Progenitor cell of endocrine pancreas (in vitro differentiated cells): ENCODE measurements at regions not wholly inside any gene's neighbourhood (a gene's known extent, or its start where the extent isn't known, plus 50 kb on each side); places are given as distances from the start of the nearest gene placed in this dataset.

Experiments
- DNase-seq: peaks from one replicate; pipeline ENCODE4 v3.0.0; 2021; ENCODE audit warnings: low spot score; ENCODE audit not compliant: unreplicated experiment
- H3K27ac Mint-ChIP-seq: 2 replicates; pipeline ENCODE4 v1.8.0; 2021; ENCODE audit warnings: mild to moderate bottlenecking, moderate library complexity, mixed read lengths
- H3K27me3 Mint-ChIP-seq: 2 replicates; pipeline ENCODE4 v1.8.0; 2021; ENCODE audit warnings: mixed read lengths
- H3K36me3 Mint-ChIP-seq: 2 replicates; pipeline ENCODE4 v1.8.0; 2022; ENCODE audit warnings: mixed read lengths; ENCODE audit not compliant: insufficient read depth
- H3K4me1 Mint-ChIP-seq: 2 replicates; pipeline ENCODE4 v1.8.0; 2021; ENCODE audit warnings: low read depth, mixed read lengths
- H3K4me3 Mint-ChIP-seq: 2 replicates; pipeline ENCODE4 v1.8.0; 2021; ENCODE audit warnings: low read depth, mild to moderate bottlenecking, moderate library complexity, mixed read lengths
- H3K9me3 Mint-ChIP-seq: 2 replicates; pipeline ENCODE4 v1.8.0; 2021; ENCODE audit warnings: low read depth, mixed read lengths
- TF ChIP-seq, protein P1 (sequence below): fragments of 200-600 bp; sonication (generic); IDR thresholded peaks from one replicate; pipeline ENCODE4 v1.5.0; 2021; ENCODE audit warnings: antibody characterized with exemption, mild to moderate bottlenecking; ENCODE audit not compliant: unreplicated experiment

DNA sequence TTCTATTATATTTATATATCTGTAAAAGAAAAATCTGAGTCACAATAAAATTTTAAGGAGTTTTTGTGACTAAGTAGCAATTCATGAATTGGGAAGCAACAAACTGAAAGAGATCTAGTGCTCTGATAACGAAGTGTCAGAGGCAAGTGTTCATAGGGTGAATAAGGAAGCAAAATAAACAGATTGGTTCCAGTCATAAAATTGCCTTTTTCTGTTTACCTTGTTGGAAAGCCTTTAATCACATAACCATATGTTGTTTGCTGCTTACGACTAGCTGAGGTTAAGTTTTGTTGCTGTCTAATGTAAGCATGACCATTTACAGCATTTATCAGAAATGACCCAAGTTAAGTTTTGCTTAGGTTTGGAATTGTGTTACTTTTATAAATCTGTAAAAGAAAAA lies 358.9 kb downstream of the ARL6IP6 start:
- H3K4me1 Mint-ChIP-seq = no peaks in the 10 kb centered on the region
- TF ChIP-seq, protein P1, sequence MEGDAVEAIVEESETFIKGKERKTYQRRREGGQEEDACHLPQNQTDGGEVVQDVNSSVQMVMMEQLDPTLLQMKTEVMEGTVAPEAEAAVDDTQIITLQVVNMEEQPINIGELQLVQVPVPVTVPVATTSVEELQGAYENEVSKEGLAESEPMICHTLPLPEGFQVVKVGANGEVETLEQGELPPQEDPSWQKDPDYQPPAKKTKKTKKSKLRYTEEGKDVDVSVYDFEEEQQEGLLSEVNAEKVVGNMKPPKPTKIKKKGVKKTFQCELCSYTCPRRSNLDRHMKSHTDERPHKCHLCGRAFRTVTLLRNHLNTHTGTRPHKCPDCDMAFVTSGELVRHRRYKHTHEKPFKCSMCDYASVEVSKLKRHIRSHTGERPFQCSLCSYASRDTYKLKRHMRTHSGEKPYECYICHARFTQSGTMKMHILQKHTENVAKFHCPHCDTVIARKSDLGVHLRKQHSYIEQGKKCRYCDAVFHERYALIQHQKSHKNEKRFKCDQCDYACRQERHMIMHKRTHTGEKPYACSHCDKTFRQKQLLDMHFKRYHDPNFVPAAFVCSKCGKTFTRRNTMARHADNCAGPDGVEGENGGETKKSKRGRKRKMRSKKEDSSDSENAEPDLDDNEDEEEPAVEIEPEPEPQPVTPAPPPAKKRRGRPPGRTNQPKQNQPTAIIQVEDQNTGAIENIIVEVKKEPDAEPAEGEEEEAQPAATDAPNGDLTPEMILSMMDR = no peak
- no peak overlapping the region for H3K4me3 Mint-ChIP-seq
- H3K27ac Mint-ChIP-seq = no peak overlapping the region
- H3K27me3 Mint-ChIP-seq = no peaks in the 10 kb centered on the region
- H3K36me3 Mint-ChIP-seq = no peaks in the 10 kb centered on the region
- no peak for DNase-seq
- no peaks in the 10 kb centered on the region for H3K9me3 Mint-ChIP-seq

DNA sequence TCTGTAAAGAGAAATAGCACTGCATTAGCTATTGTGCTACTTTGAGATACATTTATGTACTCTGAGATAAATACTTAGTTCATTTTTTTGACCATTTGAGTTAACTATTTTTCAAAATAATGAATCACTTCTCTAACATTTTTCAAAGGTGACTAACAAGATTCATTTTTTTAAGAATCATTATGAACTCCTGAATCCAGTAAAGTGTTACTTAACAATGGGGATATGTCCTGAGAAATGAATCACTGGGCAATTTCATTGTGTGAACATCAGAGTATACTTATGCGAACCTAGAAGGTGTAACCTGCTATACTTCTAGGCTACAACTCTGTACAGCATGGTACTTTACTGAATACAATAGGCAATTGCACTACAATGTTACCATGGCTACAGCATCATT lies 355.8 kb downstream of the ARL6IP6 start:
- H3K27ac Mint-ChIP-seq = no peak overlapping the region
- TF ChIP-seq, protein P1 = no peak
- H3K4me1 Mint-ChIP-seq = peaks cover 2% of the 10 kb centered on the region
- no peak overlapping the region for H3K4me3 Mint-ChIP-seq
- DNase-seq = no peak
- H3K9me3 Mint-ChIP-seq = no peaks in the 10 kb centered on the region
- no peaks in the 10 kb centered on the region for H3K27me3 Mint-ChIP-seq
- H3K36me3 Mint-ChIP-seq = no peaks in the 10 kb centered on the region

DNA sequence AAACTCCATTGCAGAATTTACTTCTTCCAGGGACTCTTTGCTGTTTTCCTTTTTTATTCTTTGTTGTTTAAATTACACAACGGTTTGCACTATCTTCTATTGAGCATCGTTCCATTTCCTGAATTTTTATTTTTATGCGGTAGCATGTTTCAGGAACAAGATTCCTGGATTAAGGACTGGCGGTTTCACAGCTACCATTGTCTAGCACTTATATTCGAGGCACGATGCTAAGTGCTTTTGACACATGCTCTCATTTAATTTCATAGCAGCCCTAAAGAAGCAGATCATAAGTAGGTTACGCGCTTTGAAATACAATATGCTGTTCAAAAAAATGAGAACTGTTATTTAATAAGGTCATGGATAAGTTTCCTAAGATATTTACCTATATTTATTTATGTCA lies 354.4 kb downstream of the ARL6IP6 start:
- peaks cover 2% of the 10 kb centered on the region for H3K4me1 Mint-ChIP-seq
- no peaks in the 10 kb centered on the region for H3K27me3 Mint-ChIP-seq
- TF ChIP-seq, protein P1 = no peak
- H3K36me3 Mint-ChIP-seq = no peaks in the 10 kb centered on the region
- no peak for DNase-seq
- H3K9me3 Mint-ChIP-seq = no peaks in the 10 kb centered on the region
- no peak overlapping the region for H3K4me3 Mint-ChIP-seq
- H3K27ac Mint-ChIP-seq = no peak overlapping the region

DNA sequence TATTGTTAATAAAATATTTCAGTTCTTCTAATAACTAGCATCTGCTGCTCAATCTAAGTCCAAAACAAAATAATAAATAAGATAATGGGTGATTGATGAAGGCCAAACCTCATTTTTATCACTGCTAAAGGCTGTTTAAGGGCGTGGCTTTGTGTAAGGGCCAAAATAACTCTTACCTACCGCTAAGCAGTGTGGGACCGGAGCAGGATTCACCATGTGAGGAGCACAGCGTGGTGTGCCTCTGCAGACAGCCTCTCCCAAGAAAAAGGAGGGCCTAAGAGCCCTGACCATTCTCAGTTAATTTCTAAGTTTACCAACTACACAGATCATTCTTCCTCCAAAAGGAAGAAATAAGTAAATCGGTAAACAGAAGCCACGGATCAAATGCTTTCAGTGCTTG lies 353.7 kb downstream of the ARL6IP6 start:
- TF ChIP-seq, protein P1 = no peak
- no peak overlapping the region for H3K4me3 Mint-ChIP-seq
- H3K36me3 Mint-ChIP-seq = no peaks in the 10 kb centered on the region
- peaks cover 2% of the 10 kb centered on the region for H3K4me1 Mint-ChIP-seq
- no peaks in the 10 kb centered on the region for H3K9me3 Mint-ChIP-seq
- no peak overlapping the region for H3K27ac Mint-ChIP-seq
- H3K27me3 Mint-ChIP-seq = no peaks in the 10 kb centered on the region
- DNase-seq = no peak

DNA sequence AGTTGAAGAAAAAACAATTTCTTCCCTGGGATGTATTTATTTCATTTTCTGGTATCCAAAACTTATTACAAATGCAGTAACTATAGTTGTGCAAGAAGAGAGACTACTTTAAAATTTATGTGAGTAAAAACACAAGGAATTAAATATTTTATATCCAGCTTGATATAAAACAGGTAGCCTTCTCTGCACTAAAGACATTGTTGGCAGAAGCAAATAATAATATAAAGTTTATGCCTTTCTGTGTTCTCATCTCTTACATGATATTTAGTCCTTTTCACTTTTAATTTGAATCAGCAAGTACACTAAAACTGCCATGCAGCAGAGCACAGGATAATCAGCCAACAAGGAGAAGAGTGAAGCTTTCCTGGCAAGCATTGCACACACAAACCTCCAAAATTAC lies 352.7 kb downstream of the ARL6IP6 start:
- Mint-ChIP-seq H3K9me3 (no peaks in the 10 kb centered on the region), H3K27ac (no peak overlapping the region), H3K36me3 (no peaks in the 10 kb centered on the region), H3K4me1 (peaks cover 2% of the 10 kb centered on the region), H3K4me3 (no peak overlapping the region), H3K27me3 (no peaks in the 10 kb centered on the region)
- TF ChIP-seq, protein P1 = no peak
- no peak for DNase-seq
